Nucleus accumbens (tissue), 56 donors: ENCODE measurements at regions not wholly inside any gene's neighbourhood (a gene's known extent, or its start where the extent isn't known, plus 50 kb on each side); places are given as distances from the start of the nearest gene placed in this dataset.
"Not testable (repeated sequence)": the region's sequence is repeated elsewhere in the genome, so short reads cannot be mapped to it uniquely, and the experiment has no call there.

Experiments
- DNase-seq, 56 donors: peaks; one replicate each; lab custom pipeline; 2025; lab: John Stamatoyannopoulos, UW

DNA sequence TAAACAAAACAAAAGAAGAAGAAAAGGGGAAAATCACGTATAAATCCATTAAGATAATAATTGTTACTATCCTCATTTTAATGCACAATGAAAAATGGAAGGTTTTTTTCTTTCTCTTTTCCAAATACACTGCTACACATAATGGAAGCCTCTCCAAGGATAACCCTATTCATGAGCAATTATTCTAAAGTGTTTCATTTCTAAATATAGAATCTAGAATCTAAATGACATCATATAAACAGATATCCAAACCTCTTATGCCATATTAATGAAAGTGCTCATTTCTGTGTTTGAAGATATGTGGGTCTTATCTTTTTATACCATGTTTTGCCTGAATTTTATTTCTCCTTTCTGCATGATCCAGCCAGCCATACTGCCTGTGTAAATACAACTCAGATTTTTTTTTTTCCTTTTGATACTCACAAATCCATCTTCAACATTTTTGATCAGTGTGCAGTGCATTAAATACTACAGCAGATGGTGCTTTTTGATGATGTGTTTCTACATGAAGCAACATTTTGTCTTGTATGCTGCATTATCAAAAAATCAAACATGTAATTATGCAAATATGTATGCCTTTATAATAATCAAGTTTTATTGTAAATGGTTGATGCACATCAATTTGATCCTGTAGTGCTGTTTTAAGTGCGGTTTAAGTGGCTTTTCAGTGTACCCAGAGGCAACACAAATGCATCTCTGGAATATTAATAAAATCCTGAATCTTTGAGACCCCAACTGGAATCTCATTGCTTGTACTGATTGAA lies 625.6 kb upstream of the PTBP2 start:
- DNase-seq = no peak

DNA sequence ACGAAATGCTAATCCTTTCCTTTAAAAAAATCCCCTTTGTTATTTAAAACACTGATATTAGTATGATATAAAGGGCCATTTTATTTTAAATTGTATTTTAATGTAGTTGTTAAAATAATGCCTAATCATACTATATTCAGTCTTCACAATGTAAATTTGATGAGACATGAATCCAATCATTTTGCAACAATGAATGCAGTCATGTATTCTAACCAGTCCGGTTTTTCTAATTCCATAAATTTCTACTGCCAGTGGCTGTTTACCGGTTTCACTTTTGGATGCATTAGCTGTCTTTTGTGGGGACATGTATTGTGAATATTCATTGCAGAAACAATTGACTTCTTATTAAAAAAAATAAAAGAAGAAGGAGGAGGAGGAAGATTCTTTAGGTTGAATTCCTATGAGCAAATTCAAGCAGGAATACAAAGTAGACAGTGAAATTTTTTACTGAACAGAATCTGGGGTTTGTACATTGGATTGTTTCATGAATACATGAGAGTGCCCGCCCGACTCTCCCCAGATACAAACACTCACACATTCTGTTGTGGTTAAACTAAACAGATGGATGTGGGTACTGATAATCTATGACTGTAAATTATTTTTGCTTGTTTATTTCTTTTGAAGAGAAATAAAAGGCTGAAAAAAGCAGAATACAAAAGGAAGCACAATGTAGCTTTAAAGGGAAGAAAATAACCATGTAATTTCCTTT lies 624.8 kb upstream of the PTBP2 start:
- no peak for DNase-seq

DNA sequence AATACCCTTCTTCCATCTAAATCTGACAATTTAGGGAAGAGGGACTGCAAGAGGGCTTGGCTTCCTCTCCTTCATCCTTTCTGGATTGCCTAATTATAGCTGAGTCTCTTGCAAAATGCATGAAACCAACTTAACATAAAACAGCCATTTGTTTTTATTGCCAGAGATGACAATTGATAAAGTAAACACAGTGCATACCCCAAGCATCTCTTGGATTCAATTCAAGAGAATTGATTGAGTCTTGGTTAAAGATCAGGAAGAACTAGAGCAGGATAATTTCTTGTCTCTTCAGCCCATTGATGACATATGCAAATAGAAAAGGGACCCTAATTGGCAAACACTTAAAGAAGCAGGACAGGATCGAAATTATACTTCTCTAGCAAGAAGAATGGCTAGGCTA lies 617.1 kb upstream of the PTBP2 start:
- no peak for DNase-seq

DNA sequence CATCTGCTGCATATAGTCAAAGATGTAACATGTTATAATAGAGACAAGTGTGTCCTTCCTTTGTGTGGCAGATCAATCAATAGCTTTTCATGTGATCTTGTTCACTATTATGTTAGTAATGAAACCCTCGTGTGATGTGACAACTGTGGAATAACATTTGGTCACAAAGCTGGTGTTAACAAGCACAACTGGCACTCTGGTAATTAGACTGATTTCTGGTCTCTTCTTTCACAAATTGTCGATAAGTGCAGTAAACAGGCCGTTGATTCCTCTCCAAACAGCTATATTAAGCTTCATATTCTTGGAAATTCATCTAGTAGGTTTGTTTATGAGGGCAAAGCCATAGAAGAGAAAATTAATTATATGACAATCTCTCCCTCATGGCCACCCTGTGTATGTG lies 616.7 kb upstream of the PTBP2 start:
- DNase-seq = no peak

DNA sequence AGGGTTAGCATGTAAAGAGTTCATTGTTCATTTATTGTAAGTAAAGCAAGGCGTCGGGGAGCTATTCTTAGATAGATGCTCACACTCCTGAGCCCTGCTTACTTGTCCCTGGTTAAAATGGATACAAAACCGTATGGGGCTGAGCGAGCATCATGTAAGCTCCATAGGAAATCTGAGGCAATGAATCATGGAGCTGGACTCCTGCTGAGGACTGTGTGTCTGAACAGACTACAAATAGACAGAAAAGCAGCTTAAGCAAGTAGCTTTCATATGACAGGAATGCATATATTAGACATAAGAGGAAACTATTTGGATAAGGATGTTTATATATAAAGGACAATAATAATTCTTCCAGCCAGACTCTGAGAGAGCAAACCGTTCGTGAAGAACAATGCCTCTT lies 604.9 kb upstream of the PTBP2 start:
- DNase-seq = no peak

DNA sequence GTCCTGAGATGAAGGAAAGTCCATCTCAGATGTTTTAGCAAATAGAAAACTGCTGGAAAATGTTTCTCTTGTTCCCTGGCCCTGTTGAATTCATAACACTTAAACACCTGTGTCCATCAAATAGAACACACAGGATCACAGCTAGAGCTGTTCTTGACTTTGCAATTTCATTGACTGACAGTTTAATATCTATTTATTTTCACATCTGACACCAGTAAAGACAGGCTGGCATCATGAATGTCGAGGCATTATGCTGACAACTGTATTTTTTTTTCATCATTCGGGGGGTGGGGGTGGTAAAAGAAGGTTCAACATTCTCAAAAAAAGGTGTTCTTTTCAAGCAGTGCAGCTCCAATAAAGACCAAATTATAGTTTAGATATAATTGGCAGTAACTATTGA lies 591.2 kb upstream of the PTBP2 start:
- DNase-seq = no peak

DNA sequence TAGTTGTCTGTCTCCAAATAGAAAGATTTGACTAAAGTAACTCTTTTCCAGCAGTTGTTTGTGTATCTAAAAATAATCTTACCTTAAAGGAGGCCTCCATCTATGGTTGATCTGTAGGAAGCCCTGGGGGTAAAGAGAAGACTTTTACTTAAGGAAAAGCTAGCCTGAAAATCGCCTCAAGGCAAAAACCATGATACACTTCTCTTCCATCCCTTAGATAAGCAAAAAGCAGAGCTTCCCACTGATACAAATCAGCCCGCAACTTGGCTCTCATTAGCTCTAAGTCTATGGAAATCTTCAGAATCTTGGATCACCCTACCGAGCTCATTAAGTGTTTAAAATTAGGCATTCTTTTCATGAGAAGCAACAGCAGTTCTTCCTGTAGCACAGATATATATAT lies 576.9 kb upstream of the PTBP2 start:
- no peak for DNase-seq

DNA sequence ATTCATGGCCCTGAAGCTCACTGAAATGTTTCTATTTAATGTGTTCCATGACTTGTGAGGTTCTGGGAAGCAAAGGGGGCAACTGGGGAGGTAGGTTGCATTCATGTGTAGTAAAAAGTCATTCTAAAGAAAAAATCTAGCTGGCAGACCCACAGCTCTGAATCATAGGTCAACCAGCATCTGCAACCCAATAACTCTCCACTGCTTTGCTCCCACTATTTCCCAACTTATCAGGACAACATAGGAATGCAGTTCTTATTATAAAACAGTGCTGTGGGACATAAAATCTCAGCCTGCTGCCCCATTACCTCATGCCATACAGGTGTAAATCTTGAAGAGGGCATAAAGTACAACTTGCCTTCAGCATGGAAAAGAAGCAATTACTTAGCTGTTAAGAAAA lies 576.1 kb upstream of the PTBP2 start:
- no peak for DNase-seq

DNA sequence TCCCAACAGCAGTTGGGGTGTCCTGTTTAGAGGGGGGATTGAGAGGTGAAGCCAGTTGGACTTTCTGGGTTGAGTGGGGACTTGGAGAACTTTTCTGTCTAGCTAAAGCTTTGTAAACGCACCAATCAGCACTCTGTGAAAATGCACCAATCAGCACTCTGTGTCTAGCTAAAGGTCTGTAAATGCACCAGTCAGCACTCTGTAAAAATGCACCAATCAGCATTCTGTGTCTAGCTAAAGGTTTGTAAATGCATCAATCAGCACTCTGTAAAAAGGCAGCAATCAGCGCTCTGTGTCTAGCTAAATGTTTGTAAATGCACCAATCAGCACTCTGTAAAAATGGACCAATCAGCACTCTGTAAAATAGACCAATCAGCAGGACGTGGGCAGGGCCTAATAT lies 568.6 kb upstream of the PTBP2 start:
- DNase-seq = not testable (repeated sequence)

DNA sequence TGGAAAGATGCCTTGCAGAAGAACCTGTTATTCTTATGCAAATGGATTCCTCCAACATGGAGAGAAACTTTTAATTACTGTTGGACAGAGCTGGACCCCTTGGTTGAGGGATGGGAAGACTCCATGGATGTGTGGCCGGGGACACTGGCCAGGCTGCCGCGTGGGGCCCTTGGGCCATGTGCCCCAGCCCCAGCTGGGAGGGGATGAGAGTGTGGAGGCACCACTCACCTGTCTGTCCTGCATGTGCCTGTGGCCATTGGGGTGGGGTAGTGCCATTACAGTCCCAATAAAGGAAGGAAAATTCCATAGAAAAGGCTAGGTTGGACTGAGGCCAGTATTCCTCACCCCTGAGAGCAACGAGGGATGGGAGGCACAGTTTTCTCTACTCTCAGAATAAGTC lies 564.5 kb upstream of the PTBP2 start:
- DNase-seq = no peak

DNA sequence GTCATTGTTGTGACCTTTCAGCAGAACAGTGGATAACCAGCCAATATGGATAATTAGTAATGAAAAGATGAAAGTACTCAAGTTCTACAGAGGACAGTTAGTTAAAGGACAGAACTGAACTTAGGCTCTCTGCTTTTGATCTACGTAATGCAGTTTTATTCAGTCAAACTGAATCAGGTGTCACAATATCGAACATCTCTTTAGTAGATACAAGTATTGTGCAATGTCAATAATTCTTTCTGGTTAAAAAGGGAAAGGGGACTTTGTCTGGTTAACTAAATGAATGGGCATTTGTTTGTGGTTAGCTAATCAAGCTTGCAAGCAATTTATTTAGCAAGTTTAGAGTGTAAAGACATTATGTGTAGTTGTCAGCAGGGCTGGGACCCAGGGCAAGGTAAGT lies 562.2 kb upstream of the PTBP2 start:
- DNase-seq = no peak

DNA sequence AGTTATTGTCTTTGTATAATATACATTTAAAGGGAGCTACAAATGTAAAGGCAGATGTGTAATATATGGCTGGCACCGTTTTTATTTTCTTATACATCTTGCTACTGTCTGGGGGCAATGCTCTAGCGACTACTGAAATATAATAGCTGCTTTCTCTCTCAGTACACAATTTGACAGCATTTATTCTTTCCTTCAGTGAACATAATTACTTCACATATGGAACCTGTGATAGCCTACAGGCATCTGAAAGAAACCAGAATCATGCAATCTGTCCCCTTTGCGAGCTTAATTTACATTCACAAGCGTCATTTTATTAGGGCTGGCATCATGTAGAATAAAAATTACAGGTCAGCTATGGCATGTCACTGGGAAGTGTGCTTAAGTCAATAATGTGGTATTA lies 557.5 kb upstream of the PTBP2 start:
- DNase-seq = no peak

DNA sequence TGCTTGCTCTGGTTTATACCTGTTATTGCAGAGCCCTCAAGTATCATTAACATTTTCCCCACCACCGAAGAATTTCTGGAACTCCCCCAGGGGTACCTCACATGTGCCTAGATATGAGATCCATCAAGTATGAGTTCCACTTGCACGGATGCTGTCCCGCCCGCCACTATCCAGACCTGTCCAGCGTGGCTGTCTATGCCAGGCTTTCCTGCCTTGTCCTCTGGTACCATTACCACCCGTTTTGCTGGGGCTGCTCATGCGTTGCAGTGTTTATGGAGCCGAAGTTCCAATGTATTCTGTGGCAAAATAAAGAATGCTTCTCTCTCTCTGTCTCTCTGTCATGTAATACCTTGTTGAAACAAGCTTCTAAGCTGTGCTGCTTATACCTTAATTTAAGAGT lies 543.5 kb upstream of the PTBP2 start:
- DNase-seq = no peak

DNA sequence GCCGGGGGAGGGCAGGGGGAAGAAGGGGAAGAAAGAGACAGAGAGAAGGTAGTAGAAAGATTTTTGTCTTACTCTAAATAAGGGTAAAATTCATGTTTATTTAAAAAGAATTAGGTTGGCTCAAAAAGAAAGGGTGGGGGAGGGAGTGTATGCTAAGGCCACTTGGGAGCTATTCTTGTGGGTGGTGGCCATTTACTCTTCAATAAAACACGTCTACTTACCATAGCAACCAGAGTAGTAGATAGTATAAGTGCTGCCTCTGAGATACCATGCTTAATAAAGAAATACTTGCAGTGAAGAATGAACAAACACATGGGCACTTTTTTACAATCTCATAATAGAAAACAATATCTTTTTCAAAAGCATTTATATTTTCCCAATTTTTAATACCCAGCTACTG lies 538.1 kb upstream of the PTBP2 start:
- DNase-seq = no peak

DNA sequence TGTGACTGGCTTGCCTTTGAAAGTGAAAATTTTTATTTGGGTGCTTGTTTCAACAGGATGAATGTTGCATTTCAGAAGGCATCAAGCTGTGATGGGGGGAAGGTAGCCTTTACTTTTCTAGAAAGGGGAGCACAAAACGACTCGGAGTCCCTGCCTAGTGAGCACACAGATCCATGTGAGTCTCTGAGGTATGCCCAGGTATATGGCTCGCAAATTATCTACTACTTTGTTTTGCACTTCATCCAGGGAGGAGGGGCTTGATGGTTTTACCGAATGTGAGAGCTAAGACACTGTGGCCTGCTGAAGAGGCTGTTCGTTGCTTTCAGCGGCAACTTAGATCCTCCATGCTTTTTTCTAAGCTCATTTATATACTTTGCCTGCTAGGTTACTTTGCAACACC lies 537.7 kb upstream of the PTBP2 start:
- DNase-seq = no peak

DNA sequence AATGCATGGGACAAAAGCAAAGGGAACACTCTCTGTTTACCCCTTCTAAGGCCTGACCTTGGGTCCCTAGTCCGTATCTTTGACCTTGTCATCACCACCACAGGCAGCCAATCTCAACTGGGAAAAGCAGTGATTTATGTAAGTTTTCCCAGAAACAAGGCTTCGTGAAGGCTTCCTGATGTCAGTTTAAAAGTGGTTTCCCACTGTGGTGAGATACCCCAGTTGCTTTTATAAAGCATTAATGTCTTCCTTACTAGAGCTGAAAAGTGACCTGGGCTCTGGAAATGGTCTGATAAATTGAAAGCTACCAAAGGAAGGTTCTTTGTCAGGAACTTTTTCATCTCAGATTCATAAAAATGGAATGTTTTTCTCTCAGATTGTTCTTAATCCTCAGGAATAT lies 536.4 kb upstream of the PTBP2 start:
- no peak for DNase-seq

DNA sequence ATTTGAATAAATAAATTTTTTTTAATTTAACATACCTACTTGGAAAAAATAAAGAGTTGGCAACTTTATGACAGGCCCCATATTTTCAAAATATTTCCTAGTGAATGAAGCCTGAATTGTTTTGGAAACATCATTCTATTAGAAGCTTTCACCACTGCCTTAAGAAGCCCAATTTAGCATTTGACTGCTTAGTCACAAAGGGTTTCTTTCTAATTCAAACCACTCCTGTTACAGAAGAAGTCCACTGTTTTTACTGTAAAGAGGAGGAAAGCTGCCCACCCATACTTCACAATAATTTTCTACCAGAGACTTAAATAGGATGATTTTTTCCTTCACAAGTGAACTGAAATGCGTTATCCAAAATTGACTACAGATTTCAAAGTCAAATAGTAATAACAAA lies 534.6 kb upstream of the PTBP2 start:
- no peak for DNase-seq

DNA sequence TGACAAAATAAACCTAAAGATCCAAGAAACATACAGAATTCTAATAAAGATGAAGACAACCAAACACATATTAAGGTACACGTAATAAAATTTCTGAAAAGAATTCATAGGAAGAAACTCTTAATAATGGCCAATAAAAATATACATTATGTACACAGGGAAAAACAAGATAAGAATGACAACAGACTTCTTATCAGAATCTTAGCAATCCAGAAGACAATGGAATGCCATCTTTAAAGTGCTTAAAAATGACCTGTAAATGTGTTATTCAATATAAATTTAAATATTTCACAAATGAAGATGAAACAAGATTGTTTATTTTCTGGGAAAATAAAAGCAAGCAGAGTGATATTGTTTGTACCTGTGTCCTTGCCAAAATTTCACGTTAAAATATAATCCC lies 530.4 kb upstream of the PTBP2 start:
- no peak for DNase-seq

DNA sequence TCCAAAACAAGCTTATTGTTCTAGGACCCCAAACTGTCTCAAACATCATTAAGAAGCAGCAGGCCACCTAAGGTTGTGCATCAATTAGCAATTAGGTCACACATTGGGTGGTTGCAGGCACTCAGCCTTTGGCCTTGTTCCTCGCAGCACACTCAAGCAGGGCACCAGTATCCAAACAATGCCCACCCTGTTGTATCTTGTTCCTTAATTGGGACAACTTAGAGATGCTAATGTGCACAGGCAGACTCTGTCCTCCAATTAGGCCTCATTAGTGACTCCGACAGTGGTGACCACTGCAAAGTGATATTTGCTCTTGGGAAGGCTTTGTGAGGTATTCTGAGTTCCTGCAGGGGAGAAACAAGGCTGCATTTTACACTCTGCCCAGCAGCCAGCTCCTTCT lies 515.1 kb upstream of the PTBP2 start:
- peak in 23 of 56 donors; percentile 1 to 63 (median 18) for DNase-seq

DNA sequence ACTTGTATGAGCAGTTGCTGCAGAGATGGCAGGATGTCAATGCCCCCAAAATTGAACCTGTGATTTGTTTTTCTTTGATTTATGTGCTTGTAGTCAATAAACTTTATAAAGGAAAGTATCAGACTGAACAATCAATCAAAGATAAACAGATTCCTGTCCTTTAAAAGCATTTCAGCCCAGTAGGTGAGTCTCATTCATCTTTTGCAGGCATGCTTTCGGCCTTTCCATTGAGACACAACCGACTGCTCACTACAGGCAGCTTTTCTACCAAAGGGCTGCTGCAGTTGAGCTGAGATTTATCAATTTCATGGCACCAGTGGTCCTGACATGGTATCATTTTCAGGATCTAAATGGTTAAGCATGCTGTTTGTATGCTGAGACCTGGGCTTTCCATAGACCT lies 513.6 kb upstream of the PTBP2 start:
- no peak for DNase-seq

DNA sequence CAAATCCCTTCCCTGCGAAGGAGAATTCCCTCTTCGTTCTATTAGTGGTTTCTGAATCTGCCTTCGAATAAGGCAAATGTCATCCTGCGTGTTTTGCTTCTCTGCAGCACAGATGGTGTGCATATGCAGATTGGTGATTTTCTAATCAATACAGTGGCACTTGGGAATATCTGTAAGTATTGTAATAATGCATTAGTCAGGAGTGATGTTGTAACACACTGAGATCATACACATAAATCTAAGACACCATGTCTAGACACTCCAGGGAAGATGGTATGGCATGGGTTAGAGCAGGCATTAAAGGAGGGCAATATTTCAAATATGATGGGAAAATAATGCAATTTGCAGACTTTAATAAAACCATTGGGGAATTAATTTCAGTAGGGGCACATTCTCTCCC lies 513.2 kb upstream of the PTBP2 start:
- no peak for DNase-seq

DNA sequence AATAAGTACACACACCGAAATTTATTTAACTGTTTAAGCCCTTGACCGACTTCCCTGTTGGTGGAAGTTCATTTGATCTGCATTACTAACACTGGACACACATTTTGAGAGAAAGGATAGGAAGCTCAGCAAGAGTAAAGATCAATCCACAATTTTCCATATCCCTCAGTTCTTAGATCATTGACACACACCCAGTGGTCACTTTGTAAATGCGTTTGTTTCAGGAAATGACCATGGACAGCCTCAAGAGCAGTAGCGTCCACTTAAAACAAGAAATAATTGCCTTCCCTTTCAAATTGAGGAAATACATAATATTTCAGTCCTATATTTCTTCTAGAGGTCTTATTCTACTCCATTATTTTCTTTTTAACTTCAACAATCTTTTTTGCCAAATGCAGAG lies 511.5 kb upstream of the PTBP2 start:
- no peak for DNase-seq

DNA sequence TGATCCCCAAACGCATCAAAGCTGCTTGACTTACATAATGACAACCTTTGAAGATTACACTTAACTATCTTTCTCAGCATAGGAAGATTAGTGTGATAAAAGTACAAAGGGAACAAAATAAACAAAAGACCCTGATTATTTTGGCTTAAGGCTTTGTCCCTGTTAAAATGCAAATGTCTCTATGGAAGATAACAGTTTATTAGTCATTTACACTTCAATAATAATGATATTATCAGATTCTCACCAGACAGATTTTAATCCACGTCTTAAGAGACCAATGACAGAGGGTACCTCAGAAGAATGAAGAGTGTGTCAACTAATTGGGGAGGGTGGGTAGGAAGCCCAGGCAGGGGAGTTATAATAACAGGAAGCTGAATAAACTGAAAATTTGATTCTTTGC lies 510.4 kb upstream of the PTBP2 start:
- no peak for DNase-seq
